HEK293 (cell line): ENCODE measurements at regions not wholly inside any gene's neighbourhood (a gene's known extent, or its start where the extent isn't known, plus 50 kb on each side); places are given as distances from the start of the nearest gene placed in this dataset.

Source experiments
- MYNN ChIP-seq: fragments of 450-650 bp; formaldehyde crosslinking; IDR thresholded peaks from 2 replicates; pipeline ENCODE4 v1.5.1; 2016; ENCODE audit warnings: missing biosample characterization, missing genetic modification characterization, borderline replicate concordance
- TCF7L2 ChIP-seq: IDR thresholded peaks from 2 replicates; pipeline ENCODE4 v1.6.1; 2011; ENCODE audit warnings: low read depth, mild to moderate bottlenecking, inconsistent platforms, low read length, moderate library complexity, borderline replicate concordance
- YY1 ChIP-seq: fragments of 450-650 bp; formaldehyde crosslinking; IDR thresholded peaks from 2 replicates; pipeline ENCODE4 v1.5.1; 2018; ENCODE audit warnings: missing biosample characterization, missing genetic modification characterization
- ZFP3 ChIP-seq: fragments of 450-650 bp; formaldehyde crosslinking; IDR thresholded peaks from 2 replicates; pipeline ENCODE4 v1.5.1; 2016; ENCODE audit warnings: low read depth, missing biosample characterization, missing genetic modification characterization
- ZNF132 ChIP-seq: fragments of 450-650 bp; formaldehyde crosslinking; IDR thresholded peaks from 2 replicates; pipeline ENCODE4 v1.5.1; 2017; ENCODE audit warnings: missing biosample characterization, missing genetic modification characterization, borderline replicate concordance
- ZNF670 ChIP-seq: fragments of 450-650 bp; formaldehyde crosslinking; IDR thresholded peaks from 2 replicates; pipeline ENCODE4 v1.5.1; 2016; ENCODE audit warnings: missing biosample characterization, missing genetic modification characterization, low read depth
- ZNF76 ChIP-seq: fragments of 450-650 bp; formaldehyde crosslinking; IDR thresholded peaks from 2 replicates; pipeline ENCODE4; 2016; ENCODE audit warnings: low read depth, missing biosample characterization, missing genetic modification characterization, borderline replicate concordance
- TF ChIP-seq, protein P1 (sequence below): fragments of 450-650 bp; formaldehyde crosslinking; IDR thresholded peaks from 2 replicates; pipeline ENCODE4 v1.5.1; 2016; ENCODE audit warnings: missing biosample characterization, missing genetic modification characterization
- TF ChIP-seq, protein P2 (sequence below): fragments of 450-650 bp; formaldehyde crosslinking; IDR thresholded peaks from 2 replicates; pipeline ENCODE4 v1.5.1; 2016; ENCODE audit warnings: missing biosample characterization, missing genetic modification characterization
- TF ChIP-seq, protein P3 (sequence below): fragments of 450-650 bp; formaldehyde crosslinking; IDR thresholded peaks from 2 replicates; pipeline ENCODE4 v1.5.1; 2016; ENCODE audit warnings: missing biosample characterization, missing genetic modification characterization

DNA sequence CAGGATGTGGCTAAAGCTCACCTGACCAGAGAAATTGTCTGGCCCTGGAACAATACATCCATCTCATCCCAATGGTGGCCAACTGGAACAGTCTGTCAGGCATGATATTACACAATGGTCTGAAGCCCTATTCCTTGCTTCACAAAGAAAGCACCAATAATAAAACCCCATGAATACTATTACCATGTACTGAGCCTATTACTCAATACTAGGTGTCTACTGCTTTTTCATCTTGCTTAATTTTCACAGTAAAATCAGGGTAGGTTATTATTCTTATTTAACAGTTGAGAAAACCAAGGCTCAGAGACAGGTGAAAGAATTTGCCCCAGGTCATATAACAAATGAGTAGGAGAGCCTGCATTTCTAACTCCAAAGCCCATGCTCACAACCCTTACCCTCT is 68.9 kb upstream of the CAPRIN1 start:
- TF ChIP-seq ZNF670 (tag by site-specific recombination): no peak
- TF ChIP-seq, protein P1, sequence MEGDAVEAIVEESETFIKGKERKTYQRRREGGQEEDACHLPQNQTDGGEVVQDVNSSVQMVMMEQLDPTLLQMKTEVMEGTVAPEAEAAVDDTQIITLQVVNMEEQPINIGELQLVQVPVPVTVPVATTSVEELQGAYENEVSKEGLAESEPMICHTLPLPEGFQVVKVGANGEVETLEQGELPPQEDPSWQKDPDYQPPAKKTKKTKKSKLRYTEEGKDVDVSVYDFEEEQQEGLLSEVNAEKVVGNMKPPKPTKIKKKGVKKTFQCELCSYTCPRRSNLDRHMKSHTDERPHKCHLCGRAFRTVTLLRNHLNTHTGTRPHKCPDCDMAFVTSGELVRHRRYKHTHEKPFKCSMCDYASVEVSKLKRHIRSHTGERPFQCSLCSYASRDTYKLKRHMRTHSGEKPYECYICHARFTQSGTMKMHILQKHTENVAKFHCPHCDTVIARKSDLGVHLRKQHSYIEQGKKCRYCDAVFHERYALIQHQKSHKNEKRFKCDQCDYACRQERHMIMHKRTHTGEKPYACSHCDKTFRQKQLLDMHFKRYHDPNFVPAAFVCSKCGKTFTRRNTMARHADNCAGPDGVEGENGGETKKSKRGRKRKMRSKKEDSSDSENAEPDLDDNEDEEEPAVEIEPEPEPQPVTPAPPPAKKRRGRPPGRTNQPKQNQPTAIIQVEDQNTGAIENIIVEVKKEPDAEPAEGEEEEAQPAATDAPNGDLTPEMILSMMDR: no peak
- TF ChIP-seq TCF7L2: no peak
- TF ChIP-seq, protein P2, sequence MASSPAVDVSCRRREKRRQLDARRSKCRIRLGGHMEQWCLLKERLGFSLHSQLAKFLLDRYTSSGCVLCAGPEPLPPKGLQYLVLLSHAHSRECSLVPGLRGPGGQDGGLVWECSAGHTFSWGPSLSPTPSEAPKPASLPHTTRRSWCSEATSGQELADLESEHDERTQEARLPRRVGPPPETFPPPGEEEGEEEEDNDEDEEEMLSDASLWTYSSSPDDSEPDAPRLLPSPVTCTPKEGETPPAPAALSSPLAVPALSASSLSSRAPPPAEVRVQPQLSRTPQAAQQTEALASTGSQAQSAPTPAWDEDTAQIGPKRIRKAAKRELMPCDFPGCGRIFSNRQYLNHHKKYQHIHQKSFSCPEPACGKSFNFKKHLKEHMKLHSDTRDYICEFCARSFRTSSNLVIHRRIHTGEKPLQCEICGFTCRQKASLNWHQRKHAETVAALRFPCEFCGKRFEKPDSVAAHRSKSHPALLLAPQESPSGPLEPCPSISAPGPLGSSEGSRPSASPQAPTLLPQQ (tag by site-specific recombination): no peak
- no peak for TF ChIP-seq MYNN
- no peak for TF ChIP-seq ZFP3 (tag by site-specific recombination)
- no peak for TF ChIP-seq ZNF76 (tag by site-specific recombination)
- TF ChIP-seq YY1: no peak
- TF ChIP-seq ZNF132 (tag by site-specific recombination): no peak
- TF ChIP-seq, protein P3, sequence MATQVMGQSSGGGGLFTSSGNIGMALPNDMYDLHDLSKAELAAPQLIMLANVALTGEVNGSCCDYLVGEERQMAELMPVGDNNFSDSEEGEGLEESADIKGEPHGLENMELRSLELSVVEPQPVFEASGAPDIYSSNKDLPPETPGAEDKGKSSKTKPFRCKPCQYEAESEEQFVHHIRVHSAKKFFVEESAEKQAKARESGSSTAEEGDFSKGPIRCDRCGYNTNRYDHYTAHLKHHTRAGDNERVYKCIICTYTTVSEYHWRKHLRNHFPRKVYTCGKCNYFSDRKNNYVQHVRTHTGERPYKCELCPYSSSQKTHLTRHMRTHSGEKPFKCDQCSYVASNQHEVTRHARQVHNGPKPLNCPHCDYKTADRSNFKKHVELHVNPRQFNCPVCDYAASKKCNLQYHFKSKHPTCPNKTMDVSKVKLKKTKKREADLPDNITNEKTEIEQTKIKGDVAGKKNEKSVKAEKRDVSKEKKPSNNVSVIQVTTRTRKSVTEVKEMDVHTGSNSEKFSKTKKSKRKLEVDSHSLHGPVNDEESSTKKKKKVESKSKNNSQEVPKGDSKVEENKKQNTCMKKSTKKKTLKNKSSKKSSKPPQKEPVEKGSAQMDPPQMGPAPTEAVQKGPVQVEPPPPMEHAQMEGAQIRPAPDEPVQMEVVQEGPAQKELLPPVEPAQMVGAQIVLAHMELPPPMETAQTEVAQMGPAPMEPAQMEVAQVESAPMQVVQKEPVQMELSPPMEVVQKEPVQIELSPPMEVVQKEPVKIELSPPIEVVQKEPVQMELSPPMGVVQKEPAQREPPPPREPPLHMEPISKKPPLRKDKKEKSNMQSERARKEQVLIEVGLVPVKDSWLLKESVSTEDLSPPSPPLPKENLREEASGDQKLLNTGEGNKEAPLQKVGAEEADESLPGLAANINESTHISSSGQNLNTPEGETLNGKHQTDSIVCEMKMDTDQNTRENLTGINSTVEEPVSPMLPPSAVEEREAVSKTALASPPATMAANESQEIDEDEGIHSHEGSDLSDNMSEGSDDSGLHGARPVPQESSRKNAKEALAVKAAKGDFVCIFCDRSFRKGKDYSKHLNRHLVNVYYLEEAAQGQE (tag by site-specific recombination): no peak
